ENCODE measurements at regions not wholly inside any gene's neighbourhood (a gene's known extent, or its start where the extent isn't known, plus 50 kb on each side); places are given as distances from the start of the nearest gene placed in this dataset.

DNA sequence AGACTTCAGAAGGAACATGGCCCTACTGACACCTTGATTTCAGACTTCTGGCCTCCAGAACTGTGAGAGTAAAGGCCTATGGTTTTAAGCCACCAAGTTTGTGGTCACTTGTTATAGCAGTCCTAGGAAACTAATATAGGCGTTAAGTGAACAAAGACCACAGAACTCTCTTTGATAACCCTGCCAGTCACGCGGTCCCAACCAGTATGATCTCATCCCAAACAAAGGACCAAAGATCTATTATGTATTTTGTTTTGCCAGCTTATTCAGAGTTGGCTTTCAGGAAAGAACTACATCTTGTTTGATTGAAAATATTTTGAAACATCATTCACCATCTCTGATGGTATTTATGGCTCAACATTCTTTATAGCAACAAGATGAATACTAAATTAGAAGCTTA lies 294.4 kb upstream of the SLCO3A1 start:
- DNase-seq (ENCODE audit: low read depth), result no peak

DNA sequence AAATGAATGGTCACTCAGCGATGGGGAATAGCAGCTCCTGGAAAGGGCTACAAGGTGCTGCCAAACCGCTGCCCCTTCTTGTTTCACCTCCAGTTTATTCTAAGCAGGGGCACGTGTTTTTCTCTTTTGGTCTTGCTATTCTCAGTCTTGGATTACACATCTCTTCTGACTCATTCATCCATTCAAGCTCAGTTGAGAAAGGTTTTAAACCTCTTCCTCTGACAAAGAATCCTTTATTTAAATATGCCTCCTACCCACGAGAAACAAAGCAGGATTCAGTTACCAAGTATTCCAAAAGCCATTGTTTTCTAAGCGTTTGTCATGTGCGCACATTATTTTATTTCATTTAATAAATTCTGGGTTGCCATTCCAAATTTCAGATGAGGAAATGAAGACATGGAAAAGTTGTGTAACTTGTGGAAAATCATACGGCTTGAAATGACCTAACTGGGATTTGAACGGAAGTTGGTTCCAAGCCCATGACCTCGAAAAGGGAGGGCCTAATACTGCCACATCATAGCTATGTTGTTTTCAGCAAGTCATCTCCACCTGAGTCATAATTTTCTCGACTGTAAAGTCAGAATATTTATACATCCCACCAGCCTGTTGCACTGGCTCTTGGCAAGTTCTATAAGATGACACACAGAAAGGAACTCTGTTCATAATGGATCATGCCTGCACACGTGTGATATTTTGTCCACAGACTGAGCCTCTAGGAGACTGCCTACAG lies 292.0 kb upstream of the SLCO3A1 start:
- DNase-seq (ENCODE audit: low read depth), result no peak

DNA sequence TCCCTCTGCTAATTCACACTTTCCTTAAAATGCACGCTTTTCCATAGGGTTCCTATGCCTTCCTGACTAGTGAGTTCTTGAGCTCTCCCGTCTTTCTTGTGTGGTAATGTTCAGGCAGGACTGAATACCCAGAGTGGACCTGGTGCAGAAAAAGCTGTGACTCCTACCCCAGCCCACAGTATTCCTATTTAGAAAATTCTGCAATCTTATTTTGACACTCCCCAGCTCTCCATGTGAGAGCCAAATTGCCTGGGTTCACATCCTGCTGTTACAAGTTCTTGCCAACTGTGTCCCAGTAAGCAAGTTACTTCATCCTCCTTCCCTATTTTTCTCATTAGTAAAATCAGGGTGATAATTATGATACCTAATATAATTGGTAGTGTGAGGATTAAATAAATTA lies 290.8 kb upstream of the SLCO3A1 start:
- DNase-seq (ENCODE audit: low read depth), result no peak

DNA sequence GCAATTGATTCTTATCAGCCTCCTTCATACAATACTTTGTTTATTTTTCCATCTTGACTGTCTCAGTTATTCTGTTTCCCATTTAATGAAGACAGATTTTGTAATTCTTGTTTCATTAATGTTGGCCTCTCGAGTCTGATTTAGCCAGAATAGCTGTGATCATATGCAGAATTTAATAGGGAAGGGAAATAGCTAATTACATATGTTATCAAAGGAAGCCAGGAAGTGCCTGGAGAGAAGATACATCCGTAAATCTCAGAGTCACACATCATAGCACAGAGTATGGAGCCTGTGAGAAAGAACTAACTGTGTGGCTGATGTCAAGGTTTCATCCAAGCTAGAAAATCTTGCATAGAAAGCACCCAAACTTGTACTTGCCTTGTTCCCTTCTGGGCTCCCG lies 288.9 kb upstream of the SLCO3A1 start:
- no peak for DNase-seq (ENCODE audit: low read depth)

DNA sequence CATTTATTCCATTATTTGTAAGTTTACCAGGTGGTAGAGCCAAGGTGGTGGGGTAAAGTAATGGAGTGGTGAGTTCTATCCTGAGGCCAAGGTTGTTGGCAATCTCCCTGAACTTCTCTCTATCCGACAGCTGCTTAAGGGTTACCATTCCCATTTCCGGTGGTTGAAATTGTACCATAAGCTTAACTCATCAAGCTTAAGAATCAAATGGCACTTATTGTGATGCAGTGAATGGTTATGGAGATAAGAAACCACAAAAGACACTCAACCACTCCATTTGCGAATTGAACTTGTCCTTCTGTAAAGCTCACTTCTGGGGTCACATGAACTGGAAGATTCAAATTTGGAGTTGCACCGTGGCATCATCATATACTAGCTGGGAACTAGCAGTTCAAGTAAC lies 287.4 kb upstream of the SLCO3A1 start:
- no peak for DNase-seq (ENCODE audit: low read depth)

DNA sequence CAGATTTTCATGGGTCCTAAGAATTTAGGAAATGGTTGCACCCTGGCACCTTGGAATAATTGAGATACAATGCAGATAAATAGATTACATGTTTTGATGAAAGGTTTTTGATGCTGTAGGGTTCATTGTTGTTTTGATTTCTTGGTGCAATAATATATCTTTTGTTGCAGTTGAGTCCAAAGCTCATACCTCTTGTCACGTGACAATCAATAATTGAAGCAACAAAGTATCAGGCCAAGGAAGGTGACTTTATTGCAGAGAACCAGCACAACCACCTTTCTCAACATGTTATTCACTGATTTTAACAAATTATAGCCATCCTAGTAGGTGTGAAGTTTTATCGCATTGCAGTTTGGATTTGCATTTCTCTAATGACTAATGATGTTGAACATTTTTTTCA lies 285.5 kb upstream of the SLCO3A1 start:
- no peak for DNase-seq (ENCODE audit: low read depth)

DNA sequence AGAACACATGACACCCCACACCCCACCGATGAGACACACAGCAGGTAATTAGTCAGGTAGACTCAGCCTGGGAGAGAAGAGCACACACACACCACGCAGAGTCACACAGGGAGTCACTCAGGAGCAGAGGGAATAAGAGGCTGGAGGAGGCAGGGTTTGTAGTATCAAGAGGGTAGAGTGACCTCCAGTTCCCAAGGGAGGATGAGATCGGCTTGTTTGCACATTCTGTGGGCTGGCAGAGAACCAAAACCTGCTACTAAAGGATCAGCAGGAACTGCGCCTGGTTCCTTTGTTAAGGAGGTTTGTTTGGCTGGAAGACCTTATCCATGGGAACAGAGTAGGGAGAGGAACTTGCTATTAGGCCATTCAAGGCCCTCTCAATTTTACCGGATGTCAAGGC lies 281.4 kb upstream of the SLCO3A1 start:
- no peak for DNase-seq (ENCODE audit: low read depth)

DNA sequence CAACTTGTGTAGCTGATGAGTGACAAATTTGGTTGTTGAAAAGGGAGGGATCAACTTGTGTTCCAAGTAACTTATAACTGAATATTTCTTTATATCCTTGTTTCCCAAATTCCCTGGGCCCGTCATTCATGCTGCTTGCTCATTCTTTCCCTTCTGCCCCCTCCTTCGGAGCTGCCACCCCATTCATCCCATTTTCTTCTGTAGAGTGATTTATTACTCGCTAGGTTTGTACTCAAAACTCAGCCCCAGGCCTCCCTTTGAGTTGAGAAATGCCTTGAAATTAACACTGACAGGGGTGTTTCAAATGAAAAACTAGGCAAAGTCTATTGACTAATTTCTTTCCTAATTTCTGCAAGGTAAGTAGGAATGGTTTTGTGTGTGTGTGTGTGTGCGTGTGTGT lies 277.4 kb upstream of the SLCO3A1 start:
- DNase-seq (ENCODE audit: low read depth), result no peak

DNA sequence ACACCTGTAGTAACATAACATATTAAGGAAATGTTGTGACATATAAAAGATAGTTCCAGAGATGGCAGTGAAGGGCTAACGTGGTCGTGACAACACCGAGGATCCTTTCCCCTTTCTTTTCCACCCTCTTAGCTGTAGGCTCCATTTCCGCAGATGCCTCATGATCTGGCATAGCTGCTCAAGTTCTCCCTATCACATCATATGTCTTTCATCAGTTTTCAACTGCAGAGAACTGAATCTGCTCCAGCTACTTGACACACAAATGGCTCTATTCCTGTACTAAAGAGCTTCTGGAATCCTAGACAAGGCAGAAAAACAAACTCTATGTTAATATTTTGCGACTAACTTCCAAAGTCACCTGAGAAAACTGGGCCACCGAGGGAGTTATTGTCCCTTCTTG lies 275.0 kb upstream of the SLCO3A1 start:
- no peak for DNase-seq (ENCODE audit: low read depth)

DNA sequence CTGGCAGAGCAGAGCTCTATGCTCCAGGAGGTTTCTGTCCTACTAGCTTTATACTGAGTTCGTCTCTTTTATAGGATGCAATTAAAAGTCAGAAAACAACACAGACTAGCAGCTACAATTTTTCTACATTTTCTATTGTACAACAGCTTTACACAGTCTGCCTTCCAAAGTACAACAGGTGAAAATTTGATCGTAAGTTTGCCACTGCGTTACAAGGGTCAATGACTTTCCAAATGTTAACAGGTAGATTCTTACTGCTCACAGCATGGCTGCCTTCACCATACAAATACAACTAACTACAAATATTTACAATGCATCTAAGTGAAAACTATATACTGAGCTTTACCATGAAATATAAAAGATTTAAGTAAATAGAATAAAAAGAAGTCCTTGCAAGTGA lies 268.6 kb upstream of the SLCO3A1 start:
- DNase-seq (ENCODE audit: low read depth), result no peak

DNA sequence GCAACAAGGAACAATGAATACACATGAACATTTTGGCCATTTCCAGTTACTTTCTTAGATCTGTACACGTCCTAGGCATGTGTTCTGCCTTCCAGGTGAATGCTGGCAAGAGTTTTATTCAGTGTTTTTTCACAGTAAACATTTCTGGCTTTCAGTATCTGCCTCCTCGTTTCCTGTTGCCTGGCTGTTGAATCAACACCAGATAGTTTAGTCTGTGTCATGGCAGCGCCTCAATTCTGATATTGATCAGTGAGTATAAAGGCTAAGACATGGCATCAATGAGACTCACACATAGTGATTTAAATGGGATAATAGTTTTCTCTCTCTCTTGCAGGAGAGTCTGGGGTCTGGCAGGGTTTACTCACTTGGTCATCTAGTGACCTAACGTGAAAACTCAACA lies 266.9 kb upstream of the SLCO3A1 start:
- DNase-seq (ENCODE audit: low read depth), result no peak

DNA sequence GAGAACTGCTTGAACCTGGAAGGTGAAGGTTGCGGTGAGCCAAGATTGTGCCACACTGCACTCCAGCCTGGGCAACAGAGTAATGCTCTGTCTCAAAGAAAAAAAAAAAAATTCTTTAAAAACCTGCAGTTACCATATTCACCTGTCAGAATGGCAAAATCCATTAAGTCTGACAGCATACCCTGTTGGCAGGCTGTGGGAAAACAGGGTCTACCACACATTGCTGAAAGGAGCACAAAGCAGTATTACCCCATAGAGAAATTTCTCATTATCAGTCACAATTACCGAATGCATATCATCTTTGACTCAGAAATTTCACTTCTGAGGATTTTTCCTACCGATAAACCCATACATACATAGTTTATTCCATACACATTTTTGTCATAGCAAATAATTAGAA lies 264.1 kb upstream of the SLCO3A1 start:
- no peak for DNase-seq (ENCODE audit: low read depth)

DNA sequence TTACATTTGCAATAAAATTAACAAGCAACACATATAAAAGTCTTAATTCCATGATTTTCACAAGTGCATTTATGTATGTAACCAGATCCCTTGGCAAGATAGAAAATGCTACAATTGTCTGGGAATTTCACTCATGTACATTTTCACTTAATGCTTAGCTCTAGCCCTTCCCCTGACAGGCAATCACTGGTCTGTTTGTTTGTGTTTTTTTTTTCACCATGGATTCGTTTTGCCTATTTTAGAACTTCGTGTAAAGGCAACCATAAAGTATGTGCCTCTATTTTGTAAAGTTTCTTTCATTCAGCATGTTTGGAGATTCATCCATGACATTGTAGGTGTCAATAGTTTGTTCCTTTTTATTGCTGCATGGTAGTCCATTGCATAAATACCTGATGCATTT lies 260.9 kb upstream of the SLCO3A1 start:
- DNase-seq (ENCODE audit: low read depth), result no peak

DNA sequence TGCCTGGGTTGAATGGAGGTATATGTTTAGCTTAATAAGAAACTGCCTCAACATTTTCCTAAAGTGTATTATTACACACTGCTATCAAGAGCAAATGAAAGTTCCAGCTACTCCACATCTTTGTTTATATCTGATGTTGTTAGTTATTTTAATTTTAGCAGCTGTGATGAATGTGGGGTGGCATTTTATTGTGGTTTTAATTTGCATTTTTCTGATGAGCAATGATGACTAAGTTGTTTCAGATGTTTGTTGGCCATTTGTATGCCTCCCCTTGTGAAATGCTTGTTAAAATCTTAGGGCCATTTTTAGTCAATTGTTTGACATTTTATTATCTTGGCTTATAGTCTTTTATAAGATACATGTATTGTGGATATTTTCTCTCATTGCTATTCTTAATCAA lies 260.4 kb upstream of the SLCO3A1 start:
- DNase-seq (ENCODE audit: low read depth), result no peak

DNA sequence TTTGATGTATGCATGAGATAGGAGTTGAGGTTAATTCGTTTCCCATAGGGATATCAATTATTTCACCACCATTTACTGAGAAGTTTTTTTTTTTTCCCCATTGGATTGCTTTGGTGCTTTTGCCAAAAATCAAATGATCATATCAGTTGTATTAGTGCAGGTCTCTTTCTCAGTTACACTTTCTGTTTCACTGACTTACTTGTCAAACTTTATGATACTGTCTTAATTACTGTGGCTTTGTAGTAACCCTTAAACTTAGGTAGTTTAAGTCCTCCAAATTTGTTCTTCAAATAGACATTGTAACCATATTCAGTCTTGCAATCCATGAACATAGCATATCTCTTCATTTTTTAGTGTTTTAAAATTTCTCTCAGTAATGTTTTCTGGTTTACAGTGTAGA lies 259.9 kb upstream of the SLCO3A1 start:
- DNase-seq (ENCODE audit: low read depth), result no peak

DNA sequence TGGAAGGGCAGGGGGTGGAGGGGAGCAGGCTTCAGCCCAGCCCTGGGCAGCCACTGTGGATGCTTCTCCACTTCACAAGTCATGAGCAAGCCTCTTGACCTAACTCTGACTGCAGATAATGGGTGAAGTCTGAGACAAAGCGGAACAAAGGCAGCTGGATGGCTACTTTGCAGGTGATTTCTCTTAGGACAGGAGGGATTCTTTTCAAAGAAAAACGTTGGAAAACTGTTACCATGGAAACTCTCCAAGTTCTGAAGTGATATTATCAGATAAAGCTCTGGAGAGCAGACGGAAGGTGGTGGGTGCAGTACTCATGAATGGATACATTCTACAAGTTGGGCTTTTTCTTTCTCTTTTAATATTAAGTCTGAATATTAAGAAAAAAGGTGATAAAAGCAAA lies 254.2 kb upstream of the SLCO3A1 start:
- DNase-seq (ENCODE audit: low read depth), result no peak

DNA sequence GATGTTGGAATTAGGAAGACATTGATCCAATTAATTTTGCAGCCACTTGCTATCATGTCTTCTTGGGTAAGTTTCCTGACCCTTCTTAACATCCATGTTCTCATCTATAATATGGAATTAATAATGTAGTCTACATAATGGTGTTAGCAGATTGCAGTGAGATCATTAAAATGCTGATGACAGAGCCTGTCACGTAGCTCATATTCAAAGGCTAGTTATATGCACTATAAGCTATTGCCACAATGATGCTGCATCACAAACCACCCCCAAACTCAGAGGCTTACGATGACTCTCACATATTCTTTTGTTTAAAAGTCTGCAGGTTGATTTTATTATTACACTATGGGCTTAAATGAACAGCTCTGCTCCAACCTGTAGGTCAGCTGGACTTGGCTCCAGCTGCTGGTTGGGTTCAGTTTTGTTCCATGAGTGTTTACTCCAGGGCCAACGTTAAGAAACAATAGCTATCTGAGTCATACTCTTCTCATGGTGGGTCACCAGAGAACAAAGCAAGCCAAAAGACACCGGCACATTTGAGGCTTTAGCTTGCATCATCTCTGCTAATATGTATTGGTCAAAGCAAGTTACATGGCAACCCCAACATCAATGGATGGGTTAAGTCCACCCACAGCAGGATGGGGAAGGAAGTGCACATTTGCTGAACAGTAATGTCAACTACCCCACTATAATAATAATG lies 250.0 kb upstream of the SLCO3A1 start:
- DNase-seq (ENCODE audit: low read depth), result no peak

DNA sequence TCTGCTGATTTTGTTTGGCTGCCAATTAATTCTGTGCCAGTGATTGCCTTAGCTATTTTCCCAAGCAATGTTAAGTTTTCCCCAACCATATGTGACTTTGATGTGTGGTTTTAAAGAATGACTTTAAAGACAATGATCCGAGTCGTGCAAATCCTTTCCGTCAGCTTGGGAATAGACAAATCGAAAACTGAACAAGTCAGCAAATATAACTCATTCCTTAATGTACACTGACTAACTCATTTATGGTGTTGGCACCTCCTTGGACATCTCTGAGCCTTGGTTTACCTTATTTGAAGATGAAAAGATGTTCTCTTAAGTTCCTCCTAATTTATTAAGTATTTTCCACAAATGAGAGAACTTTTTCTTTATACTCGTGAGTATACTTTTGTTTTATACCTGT lies 249.4 kb upstream of the SLCO3A1 start:
- no peak for DNase-seq (ENCODE audit: low read depth)

DNA sequence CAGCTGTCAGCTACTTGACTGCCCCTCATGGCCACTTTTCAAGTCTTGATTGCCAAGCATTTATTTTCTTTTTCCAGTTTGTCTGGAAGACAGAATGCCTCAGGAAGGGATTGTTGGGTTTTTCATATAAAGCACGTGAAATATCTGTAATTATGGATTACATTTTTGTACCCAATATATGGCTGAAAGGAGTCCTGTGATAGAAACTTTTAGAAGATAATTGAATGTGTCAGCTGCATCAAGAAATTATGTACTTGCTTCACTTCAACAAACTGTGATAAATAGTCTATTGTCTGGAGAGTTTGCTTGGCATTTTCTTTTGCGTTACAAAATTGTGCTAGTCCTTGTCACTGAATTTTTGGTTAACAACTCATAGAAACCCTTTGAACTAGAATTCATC lies 247.9 kb upstream of the SLCO3A1 start:
- no peak for DNase-seq (ENCODE audit: low read depth)

DNA sequence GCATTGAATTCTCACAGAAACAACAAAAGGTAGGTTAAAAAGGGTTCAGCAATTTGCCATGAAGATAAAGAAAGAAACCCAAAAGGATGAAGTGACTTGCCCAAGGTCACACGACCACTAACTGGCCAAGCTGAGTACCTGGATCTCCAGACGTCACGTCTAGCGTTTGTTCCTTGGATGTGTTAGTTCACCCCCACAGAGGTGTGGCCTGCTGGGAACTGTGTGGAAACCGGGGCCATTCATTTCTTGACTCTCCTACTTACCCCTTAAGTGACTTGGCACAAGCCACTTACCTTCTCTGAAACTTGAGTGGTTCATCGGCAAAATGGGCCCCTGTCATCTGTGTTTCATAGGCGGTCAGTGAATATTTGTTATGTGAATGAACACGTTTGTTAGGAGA lies 244.3 kb upstream of the SLCO3A1 start:
- no peak for DNase-seq (ENCODE audit: low read depth)

DNA sequence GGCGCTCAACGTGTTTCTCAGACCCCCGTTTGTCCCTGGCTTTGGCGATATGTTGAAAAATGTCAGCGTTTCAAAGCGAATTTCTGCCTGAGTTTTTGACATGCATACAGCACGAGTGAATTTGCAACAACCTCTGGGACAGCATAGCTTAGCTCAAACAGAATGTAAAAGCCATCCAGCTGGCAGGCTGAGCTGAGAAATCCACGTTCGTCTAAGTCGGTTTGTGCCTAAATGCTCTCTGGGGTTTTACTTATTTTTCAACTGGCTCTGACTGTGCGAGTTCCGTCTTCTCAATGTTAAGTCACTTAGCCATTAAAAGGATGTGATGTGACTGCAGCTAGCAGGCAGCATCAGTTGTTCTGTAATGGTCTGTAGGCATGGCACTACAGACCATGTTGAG lies 243.5 kb upstream of the SLCO3A1 start:
- no peak for DNase-seq (ENCODE audit: low read depth)

DNA sequence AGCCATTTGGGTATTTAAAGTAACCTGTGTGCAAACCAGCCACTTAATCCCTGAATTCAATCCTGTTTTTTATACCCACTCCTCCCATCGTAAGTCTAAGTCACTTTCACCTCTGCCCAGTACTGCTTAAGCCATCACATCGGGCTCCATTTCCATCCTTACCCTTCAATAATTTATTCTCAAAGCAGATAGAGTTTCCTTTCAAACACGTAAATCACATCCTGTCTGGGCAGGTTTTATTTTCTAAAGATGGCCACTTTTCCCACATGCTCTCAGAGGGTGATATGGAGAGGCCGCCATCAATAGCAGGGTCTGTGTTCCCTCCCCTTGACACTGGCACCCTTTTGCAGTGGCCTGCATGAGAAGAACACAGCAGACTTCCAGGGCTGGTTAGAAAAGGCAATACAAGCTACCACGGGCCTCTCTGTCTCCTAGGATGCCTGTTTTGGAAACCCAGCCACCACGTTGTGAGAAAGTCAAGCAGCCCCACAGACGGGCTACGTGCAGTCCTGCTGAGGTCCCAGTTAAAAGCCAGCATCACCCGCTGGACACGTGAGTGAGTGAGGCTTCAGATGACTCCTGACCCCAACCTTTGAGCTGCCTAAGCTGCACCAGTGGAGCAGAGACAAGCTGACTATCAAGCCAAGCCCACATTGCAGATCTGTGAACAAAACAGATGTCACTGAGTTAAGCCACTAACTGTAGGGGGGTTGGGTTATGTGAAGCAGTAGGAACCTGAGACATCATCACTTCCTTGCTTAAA lies 241.8 kb upstream of the SLCO3A1 start:
- no peak for DNase-seq (ENCODE audit: low read depth)

DNA sequence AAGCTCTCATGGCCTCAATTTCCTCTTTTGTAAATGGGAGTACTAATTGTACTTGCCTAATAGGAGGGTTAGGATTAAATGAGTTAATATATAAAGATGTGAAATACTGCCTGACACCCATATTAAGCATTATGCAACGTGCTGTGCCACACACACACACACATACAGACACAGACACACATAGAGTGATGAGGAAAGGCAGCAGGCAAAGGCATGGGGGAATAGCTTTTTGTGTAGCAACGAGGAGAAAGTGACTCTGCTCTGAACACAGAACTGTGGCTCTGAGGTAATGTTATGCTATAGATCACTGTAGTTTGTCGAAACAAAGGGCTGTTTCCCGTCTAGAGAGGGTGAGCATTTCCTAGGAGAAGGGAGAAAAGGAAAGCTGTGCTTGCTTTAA lies 233.3 kb upstream of the SLCO3A1 start:
- DNase-seq (ENCODE audit: low read depth), result no peak

Measured in stimulated activated CD8-positive, alpha-beta memory T cell treated with anti-CD3 and anti-CD28 coated beads, Interleukin-12 subunit alpha, Interleukin-12 subunit beta, amount 100 ng/mL, for 1 hour (primary cell).